ENCODE measurements at regions not wholly inside any gene's neighbourhood (a gene's known extent, or its start where the extent isn't known, plus 50 kb on each side); places are given as distances from the start of the nearest gene placed in this dataset.

DNA sequence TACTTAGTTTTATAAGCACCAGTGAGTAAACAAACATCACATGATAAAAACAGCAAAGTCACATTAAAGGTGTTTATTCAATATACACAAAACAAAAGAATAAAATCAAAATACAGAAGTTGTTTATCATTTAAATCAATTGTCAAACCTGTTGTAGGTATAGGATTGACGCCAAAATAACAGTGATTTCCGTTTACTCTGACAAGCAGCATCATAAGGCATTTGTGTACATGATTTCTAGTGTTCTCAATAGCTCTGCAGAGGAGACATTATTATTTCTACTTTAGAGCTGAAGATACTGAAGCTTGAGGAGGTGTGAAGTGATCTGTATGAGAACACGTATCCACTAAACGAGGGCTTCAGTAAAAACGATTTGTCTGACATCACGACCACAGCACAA is 171.9 kb downstream of the CCDC59 start:
- no peak overlapping the region for H3K4me2 ChIP-seq (ENCODE audit: low read length)
- H3K9me3 ChIP-seq (ENCODE audit: insufficient read depth, low read length) = no peaks in the 10 kb centered on the region
- no peak overlapping the region for H3K9ac ChIP-seq (ENCODE audit: low read length)
- H3K27me3 ChIP-seq (ENCODE audit: low read depth, low read length) = no peaks in the 10 kb centered on the region
- H3K27ac ChIP-seq (ENCODE audit: low read length) = no peak overlapping the region
- H4K20me1 ChIP-seq (ENCODE audit: insufficient read depth, low read length) = no peaks in the 10 kb centered on the region
- no peak overlapping the region for H2AFZ ChIP-seq (ENCODE audit: low read depth, low read length)
- H3K4me1 ChIP-seq (ENCODE audit: low read length) = no peaks in the 10 kb centered on the region
- H3K36me3 ChIP-seq (replicated peaks; ENCODE audit: low read depth, low read length) = no peaks in the 10 kb centered on the region
- TF ChIP-seq, protein P1, sequence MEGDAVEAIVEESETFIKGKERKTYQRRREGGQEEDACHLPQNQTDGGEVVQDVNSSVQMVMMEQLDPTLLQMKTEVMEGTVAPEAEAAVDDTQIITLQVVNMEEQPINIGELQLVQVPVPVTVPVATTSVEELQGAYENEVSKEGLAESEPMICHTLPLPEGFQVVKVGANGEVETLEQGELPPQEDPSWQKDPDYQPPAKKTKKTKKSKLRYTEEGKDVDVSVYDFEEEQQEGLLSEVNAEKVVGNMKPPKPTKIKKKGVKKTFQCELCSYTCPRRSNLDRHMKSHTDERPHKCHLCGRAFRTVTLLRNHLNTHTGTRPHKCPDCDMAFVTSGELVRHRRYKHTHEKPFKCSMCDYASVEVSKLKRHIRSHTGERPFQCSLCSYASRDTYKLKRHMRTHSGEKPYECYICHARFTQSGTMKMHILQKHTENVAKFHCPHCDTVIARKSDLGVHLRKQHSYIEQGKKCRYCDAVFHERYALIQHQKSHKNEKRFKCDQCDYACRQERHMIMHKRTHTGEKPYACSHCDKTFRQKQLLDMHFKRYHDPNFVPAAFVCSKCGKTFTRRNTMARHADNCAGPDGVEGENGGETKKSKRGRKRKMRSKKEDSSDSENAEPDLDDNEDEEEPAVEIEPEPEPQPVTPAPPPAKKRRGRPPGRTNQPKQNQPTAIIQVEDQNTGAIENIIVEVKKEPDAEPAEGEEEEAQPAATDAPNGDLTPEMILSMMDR (IDR thresholded peaks at IDR 0.05; ENCODE audit: low read depth, low read length) = no peak
- no peak for TF ChIP-seq EZH2phosphoT487 (IDR thresholded peaks at IDR 0.05; ENCODE audit: low read depth)
- H3K4me3 ChIP-seq (ENCODE audit: low read length) = no peak overlapping the region
- H3K79me2 ChIP-seq (ENCODE audit: low read length) = no peaks in the 10 kb centered on the region

DNA sequence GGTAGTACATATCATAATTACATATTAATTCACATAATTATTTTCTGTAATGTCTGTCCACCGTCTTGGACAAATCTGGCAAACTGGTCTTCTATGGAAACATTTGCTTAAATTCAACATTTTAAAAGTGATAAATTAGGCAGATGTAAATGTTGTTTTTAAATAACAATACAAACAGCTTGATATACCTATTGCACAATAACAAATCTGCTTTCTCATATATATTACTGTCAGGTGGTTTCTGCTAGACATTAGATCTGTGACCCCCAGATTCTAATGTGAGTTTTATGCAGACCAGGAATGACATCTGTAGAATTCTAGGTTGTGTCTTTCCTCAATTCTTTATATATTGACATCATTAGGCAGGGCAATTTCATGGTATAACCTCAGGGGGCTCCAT is 173.3 kb downstream of the CCDC59 start:
- Histone ChIP-seq H3K27ac (ENCODE audit: low read length) (no peak overlapping the region), H3K27me3 (ENCODE audit: low read depth, low read length) (no peaks in the 10 kb centered on the region), H2AFZ (ENCODE audit: low read depth, low read length) (no peak overlapping the region), H3K4me1 (ENCODE audit: low read length) (no peaks in the 10 kb centered on the region), H3K4me3 (ENCODE audit: low read length) (no peak overlapping the region), H3K36me3 (replicated peaks; ENCODE audit: low read depth, low read length) (no peaks in the 10 kb centered on the region), H3K9me3 (ENCODE audit: insufficient read depth, low read length) (no peaks in the 10 kb centered on the region), H4K20me1 (ENCODE audit: insufficient read depth, low read length) (no peaks in the 10 kb centered on the region), H3K4me2 (ENCODE audit: low read length) (no peak overlapping the region), H3K79me2 (ENCODE audit: low read length) (no peaks in the 10 kb centered on the region), H3K9ac (ENCODE audit: low read length) (no peak overlapping the region)
- TF ChIP-seq EZH2phosphoT487 (IDR thresholded peaks at IDR 0.05; ENCODE audit: low read depth) = no peak
- TF ChIP-seq, protein P1 (IDR thresholded peaks at IDR 0.05; ENCODE audit: low read depth, low read length) = no peak

DNA sequence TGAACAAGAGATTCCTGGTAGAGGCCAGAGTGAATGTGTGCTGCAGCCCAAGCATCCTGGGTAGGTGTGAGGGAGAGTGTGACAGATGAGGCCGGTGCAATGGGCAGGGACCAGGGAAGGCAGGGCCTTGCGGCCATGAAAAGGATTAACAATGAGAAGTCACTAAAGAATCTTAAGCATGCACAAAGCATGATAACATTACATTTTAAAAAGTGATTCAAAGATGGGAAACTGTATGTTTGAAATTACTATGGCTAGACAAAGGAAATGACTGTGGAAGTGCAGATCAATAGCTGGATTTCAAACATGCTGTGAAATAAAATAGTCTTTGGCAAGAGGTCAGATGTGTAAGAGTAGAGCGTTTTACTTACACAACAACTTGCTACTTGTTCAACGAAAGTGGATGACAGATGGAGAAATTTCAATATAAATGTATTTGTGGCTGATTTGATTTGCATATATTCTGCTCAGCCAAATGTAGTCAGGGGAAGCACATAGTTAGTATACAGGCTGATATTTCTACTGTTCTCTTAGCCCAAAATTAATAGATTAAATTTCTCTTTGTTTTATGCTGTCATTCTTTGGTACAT is 175.5 kb downstream of the CCDC59 start:
- Histone ChIP-seq H2AFZ (ENCODE audit: low read depth, low read length) (no peak overlapping the region), H3K27me3 (ENCODE audit: low read depth, low read length) (no peaks in the 10 kb centered on the region), H3K9me3 (ENCODE audit: insufficient read depth, low read length) (no peaks in the 10 kb centered on the region), H3K4me2 (ENCODE audit: low read length) (no peak overlapping the region), H3K4me3 (ENCODE audit: low read length) (no peak overlapping the region), H3K9ac (ENCODE audit: low read length) (no peak overlapping the region), H3K36me3 (replicated peaks; ENCODE audit: low read depth, low read length) (no peaks in the 10 kb centered on the region), H3K27ac (ENCODE audit: low read length) (no peak overlapping the region), H3K4me1 (ENCODE audit: low read length) (no peaks in the 10 kb centered on the region), H4K20me1 (ENCODE audit: insufficient read depth, low read length) (no peaks in the 10 kb centered on the region), H3K79me2 (ENCODE audit: low read length) (no peaks in the 10 kb centered on the region)
- TF ChIP-seq, protein P1 (IDR thresholded peaks at IDR 0.05; ENCODE audit: low read depth, low read length) = no peak
- TF ChIP-seq EZH2phosphoT487 (IDR thresholded peaks at IDR 0.05; ENCODE audit: low read depth) = no peak

DNA sequence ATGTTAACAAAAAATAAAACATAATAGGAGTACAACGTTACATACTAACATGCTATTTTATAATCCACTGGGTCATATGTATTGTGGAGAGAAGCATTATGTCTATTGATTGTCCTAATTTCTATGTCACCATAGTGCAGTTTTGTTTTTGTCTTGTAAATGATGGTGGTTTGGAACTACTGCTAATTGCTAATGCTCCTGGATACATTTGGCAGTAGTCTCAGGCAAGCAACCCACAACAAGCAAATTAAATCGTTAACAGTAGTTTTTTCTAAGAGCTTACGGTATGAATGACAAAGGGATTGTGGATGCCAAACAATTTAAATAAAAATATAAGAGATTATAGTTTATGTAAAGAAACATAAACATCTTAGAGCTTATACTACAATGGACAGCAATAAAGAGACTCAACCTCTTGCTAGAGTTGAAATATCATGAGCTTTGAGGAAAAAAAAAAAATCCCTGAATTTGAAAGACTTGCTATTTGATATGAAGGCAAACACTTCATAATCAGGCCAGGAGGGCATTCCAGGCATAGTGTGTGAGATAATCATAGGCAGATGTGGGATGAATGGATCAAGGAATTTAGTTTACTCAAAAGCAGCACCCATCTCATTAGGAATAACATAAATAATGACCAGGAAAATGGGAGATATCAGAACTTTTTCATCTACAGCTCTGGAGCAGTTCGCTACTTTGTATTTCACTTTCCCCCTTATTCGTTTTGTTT is 181.3 kb downstream of the CCDC59 start:
- Histone ChIP-seq H3K4me3 (ENCODE audit: low read length) (no peak overlapping the region), H3K79me2 (ENCODE audit: low read length) (no peaks in the 10 kb centered on the region), H3K4me1 (ENCODE audit: low read length) (0 out of 2 replicates have a peak, but pooled peaks cover 7% of the 10 kb centered on the region), H3K36me3 (replicated peaks; ENCODE audit: low read depth, low read length) (no peaks in the 10 kb centered on the region), H4K20me1 (ENCODE audit: insufficient read depth, low read length) (no peaks in the 10 kb centered on the region), H3K4me2 (ENCODE audit: low read length) (no peak overlapping the region), H3K9ac (ENCODE audit: low read length) (no peak overlapping the region), H3K9me3 (ENCODE audit: insufficient read depth, low read length) (no peaks in the 10 kb centered on the region), H3K27me3 (ENCODE audit: low read depth, low read length) (no peaks in the 10 kb centered on the region), H3K27ac (ENCODE audit: low read length) (no peak overlapping the region), H2AFZ (ENCODE audit: low read depth, low read length) (no peak overlapping the region)
- TF ChIP-seq EZH2phosphoT487 (IDR thresholded peaks at IDR 0.05; ENCODE audit: low read depth) = no peak
- TF ChIP-seq, protein P1 (IDR thresholded peaks at IDR 0.05; ENCODE audit: low read depth, low read length) = no peak
